H9 (cell line): ENCODE measurements at regions not wholly inside any gene's neighbourhood (a gene's known extent, or its start where the extent isn't known, plus 50 kb on each side); places are given as distances from the start of the nearest gene placed in this dataset.

Experiments used
- DNase-seq: peaks from one replicate; pipeline ENCODE4 v3.0.0-alpha.2; 2017
- H2AFZ ChIP-seq: one replicate; pipeline ENCODE4 v1.6.1; 2013; ENCODE audit warnings: mild to moderate bottlenecking, low read length, control low read depth, moderate library complexity
- H2AK5ac ChIP-seq: 2 replicates; pipeline ENCODE4 v1.6.1; 2013; ENCODE audit warnings: low read length, control low read depth, mixed read lengths; ENCODE audit not compliant: insufficient read length
- H2BK120ac ChIP-seq: one replicate; pipeline ENCODE4 v1.6.1; 2013; ENCODE audit warnings: low read depth, mild to moderate bottlenecking, low read length, control low read depth, inconsistent platforms; ENCODE audit not compliant: poor library complexity, severe bottlenecking
- H2BK12ac ChIP-seq: 2 replicates; pipeline ENCODE4 v1.6.1; 2013; ENCODE audit warnings: low read length, control low read depth, mixed read lengths, low read depth; ENCODE audit not compliant: insufficient read length
- H2BK15ac ChIP-seq: 2 replicates; pipeline ENCODE4 v1.6.1; 2013; ENCODE audit warnings: low read depth, low read length, control low read depth
- H2BK20ac ChIP-seq: one replicate; pipeline ENCODE4 v1.6.1; 2013; ENCODE audit warnings: low read depth, mild to moderate bottlenecking, low read length, control low read depth, inconsistent platforms; ENCODE audit not compliant: poor library complexity, severe bottlenecking
- H2BK5ac ChIP-seq: 2 replicates; pipeline ENCODE4 v1.6.1; 2013; ENCODE audit warnings: low read length, control low read depth, mixed read lengths; ENCODE audit not compliant: insufficient read length
- H3K14ac ChIP-seq: 2 replicates; pipeline ENCODE4 v1.6.1; 2013; ENCODE audit warnings: low read length, control low read depth; ENCODE audit not compliant: insufficient read depth
- H3K18ac ChIP-seq: 2 replicates; pipeline ENCODE4 v1.6.1; 2013; ENCODE audit warnings: low read depth, mild to moderate bottlenecking, mixed read lengths, low read length, control low read depth; ENCODE audit not compliant: insufficient read length
- H3K23ac ChIP-seq: 2 replicates; pipeline ENCODE4 v1.6.1; 2013; ENCODE audit warnings: low read length, control low read depth, mixed read lengths, low read depth; ENCODE audit not compliant: insufficient read length
- H3K23me2 ChIP-seq: 2 replicates; pipeline ENCODE4 v1.6.1; 2013; ENCODE audit warnings: low read depth, mild to moderate bottlenecking, mixed read lengths, low read length, control low read depth; ENCODE audit not compliant: insufficient read length, poor library complexity, severe bottlenecking
- H3K27ac ChIP-seq: 2 replicates; pipeline ENCODE4 v1.5.1; 2013; ENCODE audit warnings: low read length, control low read depth, mixed read lengths, low read depth; ENCODE audit not compliant: insufficient read length
- H3K27me3 ChIP-seq: 2 replicates; pipeline ENCODE4 v1.6.1; 2013; ENCODE audit warnings: low read length, control low read depth, inconsistent platforms; ENCODE audit not compliant: insufficient read depth
- H3K4ac ChIP-seq: 2 replicates; pipeline ENCODE4 v1.6.1; 2013; ENCODE audit warnings: low read depth, mild to moderate bottlenecking, control low read depth, inconsistent platforms, low read length, moderate library complexity
- H3K4me1 ChIP-seq: 2 replicates; pipeline ENCODE4 v1.6.1; 2013; ENCODE audit warnings: low read length, control low read depth, inconsistent platforms; ENCODE audit not compliant: insufficient read depth
- H3K4me2 ChIP-seq: 2 replicates; pipeline ENCODE4 v1.6.1; 2013; ENCODE audit warnings: low read length, control low read depth, mixed read lengths; ENCODE audit not compliant: insufficient read length, insufficient read depth
- H3K56ac ChIP-seq: 2 replicates; pipeline ENCODE4 v1.6.1; 2013; ENCODE audit warnings: low read depth, mild to moderate bottlenecking, mixed read lengths, low read length, control low read depth; ENCODE audit not compliant: insufficient read length
- H3K79me1 ChIP-seq: 2 replicates; pipeline ENCODE4 v1.6.1; 2013; ENCODE audit warnings: low read depth, mild to moderate bottlenecking, moderate library complexity, low read length, control low read depth, inconsistent platforms; ENCODE audit not compliant: insufficient read depth, poor library complexity, severe bottlenecking
- H3K79me2 ChIP-seq: 2 replicates; pipeline ENCODE4 v1.6.1; 2013; ENCODE audit warnings: low read length, control low read depth, inconsistent platforms; ENCODE audit not compliant: insufficient read depth
- H3K9ac ChIP-seq: 2 replicates; pipeline ENCODE4 v1.6.1; 2013; ENCODE audit warnings: low read length, control low read depth, mixed read lengths; ENCODE audit not compliant: insufficient read length; ENCODE audit errors: extremely low read depth
- H3K9me3 ChIP-seq: one replicate; pipeline ENCODE4 v1.6.1; 2013; ENCODE audit warnings: low read depth, low read length, inconsistent platforms; ENCODE audit not compliant: control insufficient read depth
- H3T11ph ChIP-seq: one replicate; pipeline ENCODE4 v1.6.1; 2013; ENCODE audit warnings: mild to moderate bottlenecking, low read length, control low read depth, inconsistent platforms
- H4K20me1 ChIP-seq: one replicate; pipeline ENCODE4 v1.6.1; 2013; ENCODE audit not compliant: control insufficient read depth, insufficient read length, insufficient read depth
- H4K5ac ChIP-seq: 2 replicates; pipeline ENCODE4 v1.6.1; 2013; ENCODE audit warnings: low read depth, mild to moderate bottlenecking, mixed read lengths, low read length, control low read depth; ENCODE audit not compliant: insufficient read length
- H4K8ac ChIP-seq: replicated peaks from 2 replicates; pipeline ENCODE4 v1.6.1; 2013; ENCODE audit warnings: low read length, control low read depth, mixed read lengths, low read depth; ENCODE audit not compliant: insufficient read length
- H4K91ac ChIP-seq: 2 replicates; pipeline ENCODE4 v1.6.1; 2013; ENCODE audit warnings: low read depth, mild to moderate bottlenecking, moderate library complexity, mixed read lengths, low read length, control low read depth; ENCODE audit not compliant: insufficient read length
- H3K27ac Mint-ChIP-seq, 3 experiments: 2 replicates in 2 of 3; 3 replicates in 1 of 3; pipeline ENCODE4 v1.8.0; 2020 to 2021; ENCODE audit warnings: mixed read lengths in 3 of 3, mild to moderate bottlenecking in 1 of 3, moderate library complexity in 1 of 3
- H3K27me3 Mint-ChIP-seq: 2 replicates; pipeline ENCODE4 v1.8.0; 2021; ENCODE audit warnings: low read depth, mild to moderate bottlenecking, moderate library complexity, mixed read lengths
- H3K36me3 Mint-ChIP-seq, 3 experiments: 2 replicates in 2 of 3; 3 replicates in 1 of 3; pipeline ENCODE4 v1.8.0; 2020 to 2021; ENCODE audit warnings: low read depth in 3 of 3, mixed read lengths in 3 of 3; ENCODE audit not compliant: insufficient read depth in 1 of 3
- H3K4me1 Mint-ChIP-seq, 2 experiments: 2 replicates each; pipeline ENCODE4 v1.8.0; 2020; ENCODE audit warnings: mixed read lengths in 2 of 2
- H3K4me3 Mint-ChIP-seq, 2 experiments: 2 replicates in 1 of 2; 3 replicates in 1 of 2; pipeline ENCODE4 v1.8.0; 2020 to 2021; ENCODE audit warnings: mild to moderate bottlenecking in 2 of 2, mixed read lengths in 2 of 2, moderate library complexity in 1 of 2
- H3K9me3 Mint-ChIP-seq, 2 experiments: 2 replicates in 1 of 2; 3 replicates in 1 of 2; pipeline ENCODE4 v1.8.0; 2020; ENCODE audit warnings: mild to moderate bottlenecking in 2 of 2, mixed read lengths in 2 of 2, moderate library complexity in 1 of 2
- CTCF ChIP-seq: fragments of 200-600 bp; sonication (generic); conservative IDR thresholded peaks from 3 replicates; pipeline ENCODE4 v1.8.0; 2021; ENCODE audit warnings: antibody characterized with exemption, mild to moderate bottlenecking

- Histone ChIP-seq H2BK120ac (no peak overlapping the region), H3K23ac (no peak overlapping the region), H2BK5ac (no peak overlapping the region), H2AK5ac (no peak overlapping the region), H3K9ac (no peak overlapping the region), H3K23me2 (no peaks in the 10 kb centered on the region), H4K91ac (no peak overlapping the region), H4K8ac (no peak overlapping the region), H2BK20ac (no peak overlapping the region), H3K18ac (no peak overlapping the region), H4K20me1 (no peaks in the 10 kb centered on the region), H3K27me3 (no peaks in the 10 kb centered on the region), H3K27ac (no peak overlapping the region), H3K56ac (no peak overlapping the region), H3K79me1 (no peaks in the 10 kb centered on the region), H3K14ac (no peak overlapping the region), H2BK12ac (no peak overlapping the region), H2AFZ (no peak overlapping the region), H3T11ph (no peak overlapping the region), H3K79me2 (no peaks in the 10 kb centered on the region), H2BK15ac (no peak overlapping the region), H3K4me2 (no peak overlapping the region), H3K9me3 (no peaks in the 10 kb centered on the region), H3K4me1 (no peaks in the 10 kb centered on the region), H4K5ac (no peak overlapping the region), H3K4ac (no peak overlapping the region)
- no peak for DNase-seq
- H3K27me3 Mint-ChIP-seq, result no peaks in the 10 kb centered on the region; the same call in none of the 2 replicates
- no peak overlapping the region for H3K4me3 Mint-ChIP-seq
- H3K4me1 Mint-ChIP-seq, result peaks cover 6 to 7% of the 10 kb centered on the region in 2 experiments
- no peaks in the 10 kb centered on the region for H3K9me3 Mint-ChIP-seq
- no peaks in the 10 kb centered on the region for H3K36me3 Mint-ChIP-seq
- H3K27ac Mint-ChIP-seq, result no peak overlapping the region
- TF ChIP-seq CTCF, result no peak
Observed at GRCh38 chr15:97790180-97790579, 170.3 kb upstream of the ARRDC4 start.
